Neural cell (in vitro differentiated cells): ENCODE measurements at regions not wholly inside any gene's neighbourhood (a gene's known extent, or its start where the extent isn't known, plus 50 kb on each side); places are given as distances from the start of the nearest gene placed in this dataset.

Source experiments
- H2AFZ ChIP-seq: fragments of 200-600, 300-800 bp; sonication (generic), shearing (Covaris generic); 2 replicates; pipeline ENCODE4 v1.6.0; 2014; ENCODE audit warnings: low read depth, mild to moderate bottlenecking, antibody characterized with exemption, low read length, moderate library complexity
- H3F3A ChIP-seq: fragments of 200-600 bp; shearing (Covaris generic); 2 replicates; pipeline ENCODE4 v1.6.1; 2016; ENCODE audit warnings: mild to moderate bottlenecking, moderate library complexity, mixed read lengths, antibody characterized with exemption, low read length; ENCODE audit not compliant: insufficient read depth, poor library complexity, severe bottlenecking
- H3K27ac ChIP-seq: fragments of 200-600, 300-800 bp; sonication (generic), shearing (Covaris generic); 2 replicates; pipeline ENCODE4 v1.5.1; 2014; ENCODE audit warnings: mild to moderate bottlenecking, low read length, moderate library complexity
- H3K27me3 ChIP-seq: fragments of 300-800, 200-600 bp; sonication (generic), shearing (Covaris generic); 2 replicates; pipeline ENCODE4 v1.6.0; 2014; ENCODE audit warnings: mild to moderate bottlenecking, low read depth, low read length, moderate library complexity; ENCODE audit not compliant: insufficient read depth
- H3K36me3 ChIP-seq: fragments of 300-800, 200-600 bp; sonication (generic), shearing (Covaris generic); 2 replicates; pipeline ENCODE4 v1.5.1; 2014; ENCODE audit warnings: mild to moderate bottlenecking, antibody characterized with exemption, low read length, moderate library complexity; ENCODE audit not compliant: insufficient read depth
- H3K4me2 ChIP-seq: fragments of 300-800, 200-600 bp; sonication (generic), shearing (Covaris generic); 2 replicates; pipeline ENCODE4 v1.6.0; 2014; ENCODE audit warnings: mild to moderate bottlenecking, low read length
- H3K4me3 ChIP-seq: fragments of 300-800, 200-600 bp; sonication (generic), shearing (Covaris generic); 2 replicates; pipeline ENCODE4 v1.5.1; 2014; ENCODE audit warnings: mild to moderate bottlenecking, low read length, moderate library complexity
- H3K79me2 ChIP-seq: fragments of 200-600 bp; shearing (Covaris generic); replicated peaks from 2 replicates; pipeline ENCODE4 v1.6.0; 2014; ENCODE audit warnings: mild to moderate bottlenecking, low read length, moderate library complexity; ENCODE audit not compliant: insufficient read depth
- H3K9ac ChIP-seq: fragments of 300-800, 200-600 bp; sonication (generic), shearing (Covaris generic); 2 replicates; pipeline ENCODE4 v1.6.1; 2016; ENCODE audit warnings: mild to moderate bottlenecking, low read length, mixed read lengths
- H3K9me2 ChIP-seq: fragments of 200-600 bp; shearing (Covaris generic); 2 replicates; pipeline ENCODE4 v1.6.1; 2016; ENCODE audit warnings: mild to moderate bottlenecking, low read length, mixed read lengths; ENCODE audit not compliant: insufficient read depth
- H3K9me3 ChIP-seq: fragments of 200-600, 300-800 bp; sonication (generic), shearing (Covaris generic); 2 replicates; pipeline ENCODE4 v1.6.1; 2016; ENCODE audit warnings: mild to moderate bottlenecking, mixed run types, low read length, moderate library complexity, mixed read lengths
- H4K20me1 ChIP-seq: fragments of 200-600 bp; shearing (Covaris generic); 2 replicates; pipeline ENCODE4 v1.6.1; 2016; ENCODE audit warnings: mild to moderate bottlenecking, mixed run types; ENCODE audit not compliant: insufficient read depth
- CTCF ChIP-seq: fragments of 450-650 bp; IDR thresholded peaks from 2 replicates; pipeline ENCODE4 v1.5.1; 2014; ENCODE audit warnings: antibody characterized with exemption, mild to moderate bottlenecking, moderate library complexity; ENCODE audit not compliant: poor library complexity, severe bottlenecking
- EZH2 ChIP-seq: fragments of 200-600, 300-800 bp; shearing (Covaris generic), sonication (generic); IDR thresholded peaks from 2 replicates; pipeline ENCODE4 v1.6.1; 2014; ENCODE audit warnings: antibody characterized with exemption, low read length, borderline replicate concordance, mild to moderate bottlenecking; ENCODE audit not compliant: insufficient read depth, poor library complexity, severe bottlenecking
- MXI1 ChIP-seq: fragments of 450-650 bp; conservative IDR thresholded peaks from 2 replicates; pipeline ENCODE4 v1.6.1; 2014; ENCODE audit warnings: antibody characterized with exemption, mild to moderate bottlenecking; ENCODE audit not compliant: poor library complexity, severe bottlenecking
- POLR2AphosphoS5 ChIP-seq: IDR thresholded peaks from 2 replicates; pipeline ENCODE4 v1.6.1; 2012
- RAD21 ChIP-seq: fragments of 450-650 bp; conservative IDR thresholded peaks from 2 replicates; pipeline ENCODE4 v1.6.1; 2014; ENCODE audit warnings: antibody characterized with exemption, mild to moderate bottlenecking, moderate library complexity
- REST ChIP-seq: IDR thresholded peaks from 2 replicates; pipeline ENCODE4 v1.6.1; 2012; ENCODE audit warnings: borderline replicate concordance
- SMC3 ChIP-seq: fragments of 450-650 bp; conservative IDR thresholded peaks from 2 replicates; pipeline ENCODE4 v1.6.1; 2014; ENCODE audit warnings: antibody characterized with exemption, mild to moderate bottlenecking, moderate library complexity; ENCODE audit not compliant: poor library complexity
- TAF1 ChIP-seq: IDR thresholded peaks from 2 replicates; pipeline ENCODE4 v1.6.1; 2012; ENCODE audit warnings: low read depth

GRCh38 chr14:23696701-23697239 lies 60.6 kb downstream of the DHRS2 start:
- no peak overlapping the region for H3K27ac ChIP-seq
- no peak overlapping the region for H2AFZ ChIP-seq
- no peaks in the 10 kb centered on the region for H3K79me2 ChIP-seq
- no peak overlapping the region for H3K4me2 ChIP-seq
- H3F3A ChIP-seq: no peaks in the 10 kb centered on the region
- TF ChIP-seq EZH2 (no peak), POLR2AphosphoS5 (no peak), MXI1 (no peak), SMC3 (no peak), CTCF (no peak), RAD21 (no peak)
- H3K4me3 ChIP-seq: no peak overlapping the region
- no peaks in the 10 kb centered on the region for H3K9me3 ChIP-seq
- H4K20me1 ChIP-seq: no peaks in the 10 kb centered on the region
- H3K36me3 ChIP-seq: no peaks in the 10 kb centered on the region
- no peak overlapping the region for H3K9ac ChIP-seq
- no peaks in the 10 kb centered on the region for H3K9me2 ChIP-seq
- no peaks in the 10 kb centered on the region for H3K27me3 ChIP-seq

- no peak overlapping the region for H3K4me2 ChIP-seq
- H3K4me3 ChIP-seq: no peak overlapping the region
- no peaks in the 10 kb centered on the region for H3K9me2 ChIP-seq
- H3K9ac ChIP-seq: no peak overlapping the region
- H3K9me3 ChIP-seq: no peaks in the 10 kb centered on the region
- no peak for TF ChIP-seq CTCF
- TF ChIP-seq EZH2: no peak
- no peak for TF ChIP-seq TAF1
- TF ChIP-seq MXI1: no peak
- TF ChIP-seq REST: no peak
- no peak for TF ChIP-seq RAD21
- TF ChIP-seq POLR2AphosphoS5: no peak
- TF ChIP-seq SMC3: no peak
- H3K36me3 ChIP-seq: no peaks in the 10 kb centered on the region
- no peak overlapping the region for H3K27ac ChIP-seq
- H3K27me3 ChIP-seq: no peaks in the 10 kb centered on the region
- H3K79me2 ChIP-seq: no peaks in the 10 kb centered on the region
- H2AFZ ChIP-seq: no peak overlapping the region
- H3F3A ChIP-seq: no peaks in the 10 kb centered on the region
- H4K20me1 ChIP-seq: no peaks in the 10 kb centered on the region
Measured at GRCh38 chr14:23697680-23698079, 61.5 kb downstream of the DHRS2 start.
